GM23338 (cell line): ENCODE measurements at regions not wholly inside any gene's neighbourhood (a gene's known extent, or its start where the extent isn't known, plus 50 kb on each side); places are given as distances from the start of the nearest gene placed in this dataset.

ENCODE experiments used
- ATAC-seq: fragments of 200-7000 bp; cut with Tn5 transposase; 3 replicates; pipeline ENCODE4 v1.9.1; 2020
- DNase-seq: peaks from one replicate; pipeline ENCODE4 v3.0.0-alpha.2; 2015; ENCODE audit warnings: low spot score
- H2AFZ ChIP-seq: fragments of 200-600 bp; sonication (generic); 2 replicates; pipeline ENCODE4 v1.8.0; 2016; ENCODE audit warnings: antibody characterized with exemption, mild to moderate bottlenecking, moderate library complexity
- H3F3A ChIP-seq: fragments of 200-600 bp; sonication (generic); replicated peaks from 2 replicates; pipeline ENCODE4 v1.8.0; 2017; ENCODE audit warnings: antibody characterized with exemption, mixed run types, low read depth
- H3K27ac ChIP-seq: fragments of 200-600 bp; sonication (generic); 2 replicates; pipeline ENCODE4 v1.6.1; 2016; ENCODE audit warnings: low read depth
- H3K27me3 ChIP-seq: fragments of 200-600 bp; sonication (generic); 2 replicates; pipeline ENCODE4 v1.8.0; 2016; ENCODE audit warnings: mild to moderate bottlenecking, mixed run types, moderate library complexity; ENCODE audit not compliant: insufficient read depth
- H3K36me3 ChIP-seq: fragments of 200-600 bp; sonication (generic); 2 replicates; pipeline ENCODE4 v1.8.0; 2016; ENCODE audit warnings: mild to moderate bottlenecking; ENCODE audit not compliant: insufficient read depth
- H3K4me1 ChIP-seq: fragments of 200-600 bp; sonication (generic); 2 replicates; pipeline ENCODE4 v1.8.0; 2016; ENCODE audit warnings: mild to moderate bottlenecking, moderate library complexity; ENCODE audit not compliant: insufficient read depth
- H3K4me2 ChIP-seq: fragments of 200-600 bp; sonication (generic); 2 replicates; pipeline ENCODE4 v1.7.1; 2017; ENCODE audit warnings: mixed run types
- H3K4me3 ChIP-seq: fragments of 200-600 bp; sonication (generic); 2 replicates; pipeline ENCODE4 v1.6.1; 2016; ENCODE audit warnings: mixed run types
- H3K79me2 ChIP-seq: fragments of 200-600 bp; sonication (generic); replicated peaks from 2 replicates; pipeline ENCODE4 v1.8.0; 2017; ENCODE audit warnings: mild to moderate bottlenecking; ENCODE audit not compliant: insufficient read depth
- H3K9me2 ChIP-seq: fragments of 200-600 bp; sonication (generic); 2 replicates; pipeline ENCODE4 v1.8.0; 2017; ENCODE audit not compliant: insufficient read depth
- H4K20me1 ChIP-seq: fragments of 200-600 bp; sonication (generic); replicated peaks from 2 replicates; pipeline ENCODE4 v1.8.0; 2017; ENCODE audit warnings: mild to moderate bottlenecking; ENCODE audit not compliant: insufficient read depth
- H3K27ac Mint-ChIP-seq: 2 replicates; pipeline ENCODE4 v1.8.0; 2020; ENCODE audit warnings: inconsistent platforms, mild to moderate bottlenecking, moderate library complexity, mixed read lengths
- H3K27me3 Mint-ChIP-seq: 3 replicates; pipeline ENCODE4 v1.8.0; 2022; ENCODE audit warnings: low read depth, mild to moderate bottlenecking, moderate library complexity, mixed read lengths, inconsistent platforms; ENCODE audit not compliant: insufficient read depth, poor library complexity
- H3K36me3 Mint-ChIP-seq: 3 replicates; pipeline ENCODE4 v1.8.0; 2021; ENCODE audit warnings: low read depth, mild to moderate bottlenecking, inconsistent platforms, moderate library complexity, mixed read lengths
- H3K4me1 Mint-ChIP-seq: 3 replicates; pipeline ENCODE4 v1.8.0; 2020; ENCODE audit warnings: mild to moderate bottlenecking, inconsistent platforms, mixed read lengths
- H3K4me3 Mint-ChIP-seq: 3 replicates; pipeline ENCODE4 v1.8.0; 2021; ENCODE audit warnings: moderate library complexity, mild to moderate bottlenecking, inconsistent platforms, mixed read lengths
- H3K9me3 Mint-ChIP-seq: 3 replicates; pipeline ENCODE4 v1.8.0; 2020; ENCODE audit warnings: moderate library complexity, mild to moderate bottlenecking, inconsistent platforms, mixed read lengths
- CREB1 ChIP-seq: fragments of 250-450 bp; sonication (Bioruptor Pico); IDR thresholded peaks from 2 replicates; pipeline ENCODE4 v1.5.0; 2020; ENCODE audit warnings: low read depth, mild to moderate bottlenecking, moderate library complexity
- EZH2 ChIP-seq: fragments of 200-600 bp; sonication (generic); IDR thresholded peaks from one replicate; pipeline ENCODE4 v1.8.0; 2017; ENCODE audit warnings: antibody characterized with exemption, mild to moderate bottlenecking, low read depth; ENCODE audit not compliant: unreplicated experiment
- JUNB ChIP-seq: IDR thresholded peaks from one replicate; pipeline ENCODE4 v1.6.1; 2016; ENCODE audit warnings: antibody characterized with exemption; ENCODE audit not compliant: unreplicated experiment
- NANOG ChIP-seq: IDR thresholded peaks from 2 replicates; pipeline ENCODE4 v1.6.1; 2016; ENCODE audit warnings: antibody characterized with exemption, borderline replicate concordance
- POLR2AphosphoS5 ChIP-seq: IDR thresholded peaks from 2 replicates; pipeline ENCODE4 v1.6.1; 2016; ENCODE audit warnings: antibody characterized with exemption, low read depth
- STAT1 ChIP-seq: IDR thresholded peaks from one replicate; pipeline ENCODE4 v1.6.1; 2016; ENCODE audit warnings: antibody characterized with exemption; ENCODE audit not compliant: unreplicated experiment
- ZNF114 ChIP-seq: fragments of 250-450 bp; sonication (Bioruptor Pico); IDR thresholded peaks from 2 replicates; pipeline ENCODE4 v1.5.0; 2020; ENCODE audit warnings: mild to moderate bottlenecking, moderate library complexity
- ZNF331 ChIP-seq: fragments of 250-450 bp; sonication (Bioruptor Pico); IDR thresholded peaks from 2 replicates; pipeline ENCODE4 v1.5.0; 2020; ENCODE audit warnings: low read depth, mild to moderate bottlenecking, moderate library complexity
- ZNF462 ChIP-seq: fragments of 250-450 bp; sonication (Bioruptor Pico); IDR thresholded peaks from 2 replicates; pipeline ENCODE4 v1.5.0; 2020; ENCODE audit warnings: mild to moderate bottlenecking, moderate library complexity
- TF ChIP-seq, protein P1 (sequence below), 2 experiments: fragments of 200-600 bp in 1 of 2; sonication (generic) in 1 of 2; conservative IDR thresholded peaks; 2 replicates each; pipeline versions ENCODE4 v1.5.1 to v1.6.1; 2016 to 2017; ENCODE audit warnings: antibody characterized with exemption in 2 of 2, low read depth in 2 of 2, mild to moderate bottlenecking in 2 of 2, moderate library complexity in 1 of 2
- TF ChIP-seq, protein P2 (sequence below): IDR thresholded peaks from 2 replicates; pipeline ENCODE4 v1.6.1; 2016; ENCODE audit warnings: antibody characterized with exemption
- TF ChIP-seq, protein P3 (sequence below): IDR thresholded peaks from one replicate; pipeline ENCODE4 v1.6.1; 2018; ENCODE audit warnings: antibody characterized with exemption; ENCODE audit not compliant: unreplicated experiment

DNA sequence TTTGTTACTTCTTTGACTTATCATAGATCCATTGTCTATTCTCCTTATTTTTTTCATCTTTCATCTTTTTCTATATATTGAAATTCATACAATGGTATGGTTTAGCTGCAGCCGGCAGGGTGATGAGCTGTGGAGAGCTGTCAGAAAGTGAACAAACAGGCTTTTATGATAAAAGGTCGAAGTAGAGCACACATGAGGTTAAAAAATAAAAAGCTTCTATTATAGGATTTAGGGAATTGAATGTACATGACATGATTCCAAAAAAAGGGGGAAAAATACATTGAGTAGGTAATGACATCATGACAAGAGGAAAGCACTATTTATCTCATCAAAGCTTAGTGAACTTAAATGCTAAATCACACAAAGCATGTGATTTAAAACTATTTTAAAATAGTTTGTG lies 884.8 kb downstream of the METTL15 start:
- H3K27me3 Mint-ChIP-seq, result no peaks in the 10 kb centered on the region
- no peak overlapping the region for H3K4me2 ChIP-seq
- H3K36me3 Mint-ChIP-seq, result no peaks in the 10 kb centered on the region
- H3K36me3 ChIP-seq, result no peaks in the 10 kb centered on the region
- H3K27ac ChIP-seq, result no peak overlapping the region
- H3K4me3 ChIP-seq, result no peak overlapping the region
- no peaks in the 10 kb centered on the region for H3K79me2 ChIP-seq
- no peaks in the 10 kb centered on the region for H3K4me1 ChIP-seq
- no peaks in the 10 kb centered on the region for H3F3A ChIP-seq
- no peak for ATAC-seq
- no peaks in the 10 kb centered on the region for H3K9me2 ChIP-seq
- H3K9me3 Mint-ChIP-seq, result no peaks in the 10 kb centered on the region
- no peak overlapping the region for H2AFZ ChIP-seq
- no peaks in the 10 kb centered on the region for H3K4me1 Mint-ChIP-seq
- H3K27me3 ChIP-seq, result no peaks in the 10 kb centered on the region
- H4K20me1 ChIP-seq, result no peaks in the 10 kb centered on the region
- no peak overlapping the region for H3K27ac Mint-ChIP-seq
- no peak for DNase-seq
- TF ChIP-seq ZNF331 (CRISPR knock-in tag) (no peak), ZNF114 (CRISPR knock-in tag) (no peak), STAT1 (no peak), JUNB (no peak), CREB1 (CRISPR knock-in tag) (no peak), EZH2 (no peak), ZNF462 (CRISPR knock-in tag) (no peak), NANOG (no peak), POLR2AphosphoS5 (no peak)
- TF ChIP-seq, protein P1, sequence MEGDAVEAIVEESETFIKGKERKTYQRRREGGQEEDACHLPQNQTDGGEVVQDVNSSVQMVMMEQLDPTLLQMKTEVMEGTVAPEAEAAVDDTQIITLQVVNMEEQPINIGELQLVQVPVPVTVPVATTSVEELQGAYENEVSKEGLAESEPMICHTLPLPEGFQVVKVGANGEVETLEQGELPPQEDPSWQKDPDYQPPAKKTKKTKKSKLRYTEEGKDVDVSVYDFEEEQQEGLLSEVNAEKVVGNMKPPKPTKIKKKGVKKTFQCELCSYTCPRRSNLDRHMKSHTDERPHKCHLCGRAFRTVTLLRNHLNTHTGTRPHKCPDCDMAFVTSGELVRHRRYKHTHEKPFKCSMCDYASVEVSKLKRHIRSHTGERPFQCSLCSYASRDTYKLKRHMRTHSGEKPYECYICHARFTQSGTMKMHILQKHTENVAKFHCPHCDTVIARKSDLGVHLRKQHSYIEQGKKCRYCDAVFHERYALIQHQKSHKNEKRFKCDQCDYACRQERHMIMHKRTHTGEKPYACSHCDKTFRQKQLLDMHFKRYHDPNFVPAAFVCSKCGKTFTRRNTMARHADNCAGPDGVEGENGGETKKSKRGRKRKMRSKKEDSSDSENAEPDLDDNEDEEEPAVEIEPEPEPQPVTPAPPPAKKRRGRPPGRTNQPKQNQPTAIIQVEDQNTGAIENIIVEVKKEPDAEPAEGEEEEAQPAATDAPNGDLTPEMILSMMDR (conservative IDR thresholded peaks at IDR 0.05; ENCODE audit: low read depth in 2 of 2), result no peak
- TF ChIP-seq, protein P2, sequence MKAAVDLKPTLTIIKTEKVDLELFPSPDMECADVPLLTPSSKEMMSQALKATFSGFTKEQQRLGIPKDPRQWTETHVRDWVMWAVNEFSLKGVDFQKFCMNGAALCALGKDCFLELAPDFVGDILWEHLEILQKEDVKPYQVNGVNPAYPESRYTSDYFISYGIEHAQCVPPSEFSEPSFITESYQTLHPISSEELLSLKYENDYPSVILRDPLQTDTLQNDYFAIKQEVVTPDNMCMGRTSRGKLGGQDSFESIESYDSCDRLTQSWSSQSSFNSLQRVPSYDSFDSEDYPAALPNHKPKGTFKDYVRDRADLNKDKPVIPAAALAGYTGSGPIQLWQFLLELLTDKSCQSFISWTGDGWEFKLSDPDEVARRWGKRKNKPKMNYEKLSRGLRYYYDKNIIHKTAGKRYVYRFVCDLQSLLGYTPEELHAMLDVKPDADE, result no peak
- TF ChIP-seq, protein P3, sequence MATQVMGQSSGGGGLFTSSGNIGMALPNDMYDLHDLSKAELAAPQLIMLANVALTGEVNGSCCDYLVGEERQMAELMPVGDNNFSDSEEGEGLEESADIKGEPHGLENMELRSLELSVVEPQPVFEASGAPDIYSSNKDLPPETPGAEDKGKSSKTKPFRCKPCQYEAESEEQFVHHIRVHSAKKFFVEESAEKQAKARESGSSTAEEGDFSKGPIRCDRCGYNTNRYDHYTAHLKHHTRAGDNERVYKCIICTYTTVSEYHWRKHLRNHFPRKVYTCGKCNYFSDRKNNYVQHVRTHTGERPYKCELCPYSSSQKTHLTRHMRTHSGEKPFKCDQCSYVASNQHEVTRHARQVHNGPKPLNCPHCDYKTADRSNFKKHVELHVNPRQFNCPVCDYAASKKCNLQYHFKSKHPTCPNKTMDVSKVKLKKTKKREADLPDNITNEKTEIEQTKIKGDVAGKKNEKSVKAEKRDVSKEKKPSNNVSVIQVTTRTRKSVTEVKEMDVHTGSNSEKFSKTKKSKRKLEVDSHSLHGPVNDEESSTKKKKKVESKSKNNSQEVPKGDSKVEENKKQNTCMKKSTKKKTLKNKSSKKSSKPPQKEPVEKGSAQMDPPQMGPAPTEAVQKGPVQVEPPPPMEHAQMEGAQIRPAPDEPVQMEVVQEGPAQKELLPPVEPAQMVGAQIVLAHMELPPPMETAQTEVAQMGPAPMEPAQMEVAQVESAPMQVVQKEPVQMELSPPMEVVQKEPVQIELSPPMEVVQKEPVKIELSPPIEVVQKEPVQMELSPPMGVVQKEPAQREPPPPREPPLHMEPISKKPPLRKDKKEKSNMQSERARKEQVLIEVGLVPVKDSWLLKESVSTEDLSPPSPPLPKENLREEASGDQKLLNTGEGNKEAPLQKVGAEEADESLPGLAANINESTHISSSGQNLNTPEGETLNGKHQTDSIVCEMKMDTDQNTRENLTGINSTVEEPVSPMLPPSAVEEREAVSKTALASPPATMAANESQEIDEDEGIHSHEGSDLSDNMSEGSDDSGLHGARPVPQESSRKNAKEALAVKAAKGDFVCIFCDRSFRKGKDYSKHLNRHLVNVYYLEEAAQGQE, result no peak
- no peak overlapping the region for H3K4me3 Mint-ChIP-seq
